ENCODE measurements at regions not wholly inside any gene's neighbourhood (a gene's known extent, or its start where the extent isn't known, plus 50 kb on each side); places are given as distances from the start of the nearest gene placed in this dataset.

GRCh38 chr7:121681700-121682099 is 191.3 kb upstream of the PTPRZ1 start:
- no peaks in the 10 kb centered on the region for H3F3A ChIP-seq (replicated peaks; ENCODE audit: insufficient read depth)
- H3K27me3 ChIP-seq (ENCODE audit: insufficient read depth): peaks cover 10% of the 10 kb centered on the region; the same call in 1 of the 2 replicates
- H3K4me2 ChIP-seq: no peak overlapping the region
- H3K9me3 ChIP-seq: no peaks in the 10 kb centered on the region
- no peaks in the 10 kb centered on the region for H3K79me2 ChIP-seq (ENCODE audit: insufficient read depth)
- no peak overlapping the region for H3K9ac ChIP-seq
- no peak overlapping the region for H2AFZ ChIP-seq (ENCODE audit: low read depth)
- POLR2A ChIA-PET: no interaction called here
- no peak for DNase-seq
- no peaks in the 10 kb centered on the region for H3K9me2 ChIP-seq
- no peak overlapping the region for H3K27ac ChIP-seq (ENCODE audit: low read depth in 2 of 2, low read length in 1 of 2)
- H3K4me1 ChIP-seq (ENCODE audit: control insufficient read depth in 1 of 2, insufficient read depth in 2 of 2, low read depth in 1 of 2, low read length in 1 of 2): no peaks in the 10 kb centered on the region
- 27% methylated on average over 3 of the region's 3 CpGs for WGBS (ENCODE audit: low lambda C conversion rate)
- H3K4me3 ChIP-seq (ENCODE audit: low read depth in 2 of 2, low read length in 1 of 2): no peak overlapping the region
- no peak for TF ChIP-seq JUND (IDR thresholded peaks at IDR 0.05)
- no peak for TF ChIP-seq GATA2 (CRISPR knock-in tag; IDR thresholded peaks at IDR 0.05)
- TF ChIP-seq TAF1 (IDR thresholded peaks at IDR 0.05; ENCODE audit: borderline replicate concordance, low read depth, low read length): no peak
- TF ChIP-seq FOXJ3 (CRISPR knock-in tag; IDR thresholded peaks at IDR 0.05): no peak
- TF ChIP-seq NFIC (IDR thresholded peaks at IDR 0.05; ENCODE audit: borderline replicate concordance): no peak
- no peak for TF ChIP-seq REST (IDR thresholded peaks at IDR 0.05; ENCODE audit: low read depth, low read length)
- TF ChIP-seq SIN3A (IDR thresholded peaks at IDR 0.05; ENCODE audit: borderline replicate concordance, low read depth, low read length): no peak
- no peak for TF ChIP-seq RFX5 (IDR thresholded peaks at IDR 0.05; ENCODE audit: low read length)
- no peak for TF ChIP-seq CHD2 (IDR thresholded peaks at IDR 0.05; ENCODE audit: low read length, partially characterized antibody)
- no peak for TF ChIP-seq RAD21 (IDR thresholded peaks at IDR 0.05; ENCODE audit: low read length)
- TF ChIP-seq EZH2phosphoT487 (IDR thresholded peaks at IDR 0.05; ENCODE audit: borderline replicate concordance, low read depth): no peak
- no peak for TF ChIP-seq IRF3 (IDR thresholded peaks at IDR 0.05; ENCODE audit: low read depth, low read length)
- no peak for TF ChIP-seq RXRA (IDR thresholded peaks at IDR 0.05; ENCODE audit: borderline replicate concordance, low read depth)
- TF ChIP-seq USF2 (IDR thresholded peaks at IDR 0.05; ENCODE audit: borderline replicate concordance, low read depth, low read length): no peak
- TF ChIP-seq FOXM1 (IDR thresholded peaks at IDR 0.05; ENCODE audit: low read depth): no peak
- TF ChIP-seq SMC3 (IDR thresholded peaks at IDR 0.05; ENCODE audit: low read depth, low read length): no peak
- TF ChIP-seq USF1 (IDR thresholded peaks at IDR 0.05; ENCODE audit: borderline replicate concordance, low read depth): no peak
- no peaks in the 10 kb centered on the region for H4K20me1 ChIP-seq (ENCODE audit: insufficient read depth)
- CTCF ChIA-PET: interaction anchor here (0.8 to 1.2 kb wide), 2 partner anchors 11 to 16 kb away, joined by 3 read pairs; no protein-coding TSS in a partner anchor
- H3K36me3 ChIP-seq (replicated peaks in 1 of 2; ENCODE audit: control insufficient read depth in 1 of 2, insufficient read depth in 2 of 2, low read length in 1 of 2): no peaks in the 10 kb centered on the region

Data from SK-N-SH (cell line).